SW480 (cell line): ENCODE measurements at regions not wholly inside any gene's neighbourhood (a gene's known extent, or its start where the extent isn't known, plus 50 kb on each side); places are given as distances from the start of the nearest gene placed in this dataset.
A peak's percentile ranks its signal among the peaks of the same experiment; 100 is the strongest.

Source experiments
- DNase-seq: peaks from one replicate; pipeline ENCODE4 v3.0.0-alpha.2; 2016; ENCODE audit warnings: low spot score

GRCh38 chr14:100659345-100660001, 67.2 kb upstream of the DLK1 start:
- DNase-seq, result no peak

GRCh38 chr14:100660498-100660881, 66.2 kb upstream of the DLK1 start:
- no peak for DNase-seq

- no peak for DNase-seq
These were observed 65.6 kb upstream of the DLK1 start for GRCh38 chr14:100660882-100661635.

GRCh38 chr14:100662879-100663760, 63.6 kb upstream of the DLK1 start:
- peak; percentile 51 for DNase-seq

- DNase-seq, result no peak
These were observed 63.0 kb upstream of the DLK1 start for GRCh38 chr14:100663761-100664052.

GRCh38 chr14:100664231-100664630, 62.5 kb upstream of the DLK1 start:
- no peak for DNase-seq

GRCh38 chr14:100664841-100665510, 61.7 kb upstream of the DLK1 start:
- no peak for DNase-seq

GRCh38 chr14:100665511-100666032, 61.1 kb upstream of the DLK1 start:
- no peak for DNase-seq

GRCh38 chr14:100666403-100666802, 60.3 kb upstream of the DLK1 start:
- no peak for DNase-seq

- no peak for DNase-seq
These were observed 59.8 kb upstream of the DLK1 start for GRCh38 chr14:100666851-100667250.

- DNase-seq, result no peak
These were observed 59.0 kb upstream of the DLK1 start for GRCh38 chr14:100667656-100668055.

- DNase-seq, result no peak
These were observed 58.3 kb upstream of the DLK1 start for GRCh38 chr14:100668352-100668751.

GRCh38 chr14:100669011-100669412, 57.7 kb upstream of the DLK1 start:
- DNase-seq, result no peak

- no peak for DNase-seq
These were observed 57.2 kb upstream of the DLK1 start for GRCh38 chr14:100669468-100669867.

GRCh38 chr14:100670017-100670752, 56.5 kb upstream of the DLK1 start:
- DNase-seq, result no peak

GRCh38 chr14:100670753-100671049, 56.0 kb upstream of the DLK1 start:
- no peak for DNase-seq

- no peak for DNase-seq
These were observed 55.2 kb upstream of the DLK1 start for GRCh38 chr14:100671386-100671901.

GRCh38 chr14:100671906-100672305, 54.8 kb upstream of the DLK1 start:
- DNase-seq, result no peak

GRCh38 chr14:100673085-100673806, 53.4 kb upstream of the DLK1 start:
- DNase-seq, result no peak

- no peak for DNase-seq
These were observed 52.9 kb upstream of the DLK1 start for GRCh38 chr14:100673807-100674154.

GRCh38 chr14:100674428-100674827, 52.3 kb upstream of the DLK1 start:
- DNase-seq, result no peak
